Esophagus squamous epithelium (tissue), 5 donors: ENCODE measurements at regions not wholly inside any gene's neighbourhood (a gene's known extent, or its start where the extent isn't known, plus 50 kb on each side); places are given as distances from the start of the nearest gene placed in this dataset.

ENCODE experiments used
- DNase-seq: peaks from one replicate; lab custom pipeline; 2025; lab: John Stamatoyannopoulos, UW
- H3K27ac ChIP-seq, 4 donors: fragments of 200-600 bp; sonication (generic); one replicate each; pipeline ENCODE4 v1.5.1; 2016 to 2019; ENCODE audit warnings: mild to moderate bottlenecking in 1 of 4
- H3K27me3 ChIP-seq, 4 donors: fragments of 200-600 bp; sonication (generic); 1 replicate in 3 of 4; 2 replicates in 1 of 4; pipeline versions ENCODE4 v1.5.1 to v1.6.0; 2017 to 2021; ENCODE audit warnings: antibody characterized with exemption in 1 of 4
- H3K36me3 ChIP-seq, 3 donors: fragments of 200-600 bp; sonication (generic); one replicate each; pipeline ENCODE4 v1.5.1; 2016 to 2019
- H3K4me1 ChIP-seq, 3 donors: fragments of 200-600 bp; sonication (generic); one replicate each; pipeline ENCODE4 v1.5.1; 2017 to 2019
- H3K4me3 ChIP-seq, 4 donors: fragments of 200-600 bp; sonication (generic); 1 replicate in 3 of 4; 2 replicates in 1 of 4; pipeline ENCODE4 v1.5.1; 2016 to 2019; ENCODE audit warnings: mild to moderate bottlenecking in 2 of 4, moderate library complexity in 1 of 4
- H3K9me3 ChIP-seq, 3 donors: fragments of 200-600 bp; sonication (generic); one replicate each; pipeline ENCODE4 v1.5.1; 2016 to 2019
- POLR2A ChIP-seq, 4 donors: fragments of 450-650 bp; IDR thresholded peaks; one replicate each; pipeline ENCODE4 v1.6.1; 2017; ENCODE audit warnings: antibody characterized with exemption in 4 of 4, mild to moderate bottlenecking in 4 of 4, moderate library complexity in 3 of 4
- WGBS, 2 donors: methylation state at CpG; one replicate each; pipeline ENCODE4 v1.1.5; 2018; 5-methylcytosine and 5-hydroxymethylcytosine counted together
- intact Hi-C: fragments of 100-400 bp; cut with DNase I; formaldehyde crosslinking; loops from one replicate; pipeline ENCODE4 v1.15.0; 2022
- TF ChIP-seq, protein P1 (sequence below), 6 experiments: fragments of 450-650 bp in 4 of 6; fragments of 200-600 bp in 2 of 6; sonication (generic) in 2 of 6; IDR thresholded peaks; one replicate each; pipeline ENCODE4 v1.5.1; 2016 to 2019; ENCODE audit warnings: antibody characterized with exemption in 6 of 6, mild to moderate bottlenecking in 4 of 6, moderate library complexity in 4 of 6
- donor health status: DM: yes; HTN: yes; CAD: no.

DNA sequence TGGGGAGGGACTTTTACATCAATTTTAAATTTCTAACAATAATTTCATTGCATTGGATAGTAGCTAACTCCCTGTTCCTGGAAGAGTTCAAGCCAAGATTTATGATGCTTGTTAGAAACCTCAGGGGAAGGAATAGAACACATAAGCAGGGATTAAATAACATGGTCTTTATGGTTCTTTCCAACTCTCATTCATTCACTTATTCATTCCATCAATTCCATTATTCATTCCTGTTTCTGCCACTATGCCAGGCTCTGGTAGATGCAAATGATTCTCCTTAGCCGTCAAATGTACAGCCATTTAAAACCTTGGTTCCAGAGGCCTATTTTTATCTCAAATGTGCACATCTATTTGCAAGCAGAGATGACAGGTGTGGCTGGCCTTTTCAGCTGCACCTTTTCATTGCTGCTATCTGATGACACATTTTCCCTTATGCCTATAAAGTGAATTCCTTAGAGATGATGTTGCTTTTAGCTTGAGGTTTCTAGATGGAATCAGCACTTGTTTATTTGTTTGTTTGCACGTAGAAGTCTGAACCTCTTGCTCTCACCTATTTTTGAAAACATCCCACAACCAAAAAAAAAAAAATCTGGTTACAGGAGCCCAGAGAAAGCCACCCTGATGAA, 205.7 kb upstream of the IGFBP3 start:
- H3K9me3 ChIP-seq = no peaks in the 10 kb centered on the region
- no peak for DNase-seq
- no peaks in the 10 kb centered on the region for H3K36me3 ChIP-seq
- intact Hi-C loops = no loop called here
- TF ChIP-seq POLR2A (IDR thresholded peaks at IDR 0.05) = no peak
- TF ChIP-seq, protein P1, sequence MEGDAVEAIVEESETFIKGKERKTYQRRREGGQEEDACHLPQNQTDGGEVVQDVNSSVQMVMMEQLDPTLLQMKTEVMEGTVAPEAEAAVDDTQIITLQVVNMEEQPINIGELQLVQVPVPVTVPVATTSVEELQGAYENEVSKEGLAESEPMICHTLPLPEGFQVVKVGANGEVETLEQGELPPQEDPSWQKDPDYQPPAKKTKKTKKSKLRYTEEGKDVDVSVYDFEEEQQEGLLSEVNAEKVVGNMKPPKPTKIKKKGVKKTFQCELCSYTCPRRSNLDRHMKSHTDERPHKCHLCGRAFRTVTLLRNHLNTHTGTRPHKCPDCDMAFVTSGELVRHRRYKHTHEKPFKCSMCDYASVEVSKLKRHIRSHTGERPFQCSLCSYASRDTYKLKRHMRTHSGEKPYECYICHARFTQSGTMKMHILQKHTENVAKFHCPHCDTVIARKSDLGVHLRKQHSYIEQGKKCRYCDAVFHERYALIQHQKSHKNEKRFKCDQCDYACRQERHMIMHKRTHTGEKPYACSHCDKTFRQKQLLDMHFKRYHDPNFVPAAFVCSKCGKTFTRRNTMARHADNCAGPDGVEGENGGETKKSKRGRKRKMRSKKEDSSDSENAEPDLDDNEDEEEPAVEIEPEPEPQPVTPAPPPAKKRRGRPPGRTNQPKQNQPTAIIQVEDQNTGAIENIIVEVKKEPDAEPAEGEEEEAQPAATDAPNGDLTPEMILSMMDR (IDR thresholded peaks at IDR 0.05) = no peak
- 74 to 79% methylated on average over 2 of the region's 2 CpGs for WGBS, 2 donors
- no peaks in the 10 kb centered on the region for H3K27me3 ChIP-seq
- H3K27ac ChIP-seq = no peak overlapping the region
- H3K4me1 ChIP-seq = no peaks in the 10 kb centered on the region
- H3K4me3 ChIP-seq = no peak overlapping the region

DNA sequence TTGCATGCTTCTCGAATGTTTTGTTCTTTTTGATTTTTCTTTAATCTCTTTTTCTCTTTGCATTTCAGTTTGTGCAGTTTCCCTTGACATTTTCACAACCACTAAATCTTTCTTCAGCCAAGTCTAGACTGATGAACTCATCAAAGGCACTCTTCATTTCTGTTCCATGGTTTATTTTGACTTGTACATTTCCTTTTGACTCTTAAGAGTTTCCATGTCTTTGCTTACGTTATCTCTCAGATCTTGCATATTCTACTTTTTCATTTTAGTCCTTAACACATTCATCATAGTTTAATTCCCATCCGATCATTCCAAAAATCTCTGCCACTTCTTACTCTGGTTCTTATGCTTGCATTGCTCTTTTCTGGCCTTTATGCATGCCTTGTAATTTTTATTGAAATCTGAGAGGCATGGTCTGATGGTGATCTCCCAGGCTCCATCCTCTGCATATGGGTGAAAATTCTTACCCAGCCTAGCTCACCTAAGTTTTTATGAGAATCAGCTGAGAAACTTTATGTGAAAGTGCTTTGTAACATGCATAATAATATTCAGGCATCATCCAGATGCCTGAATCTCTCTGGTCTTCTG, 202.8 kb upstream of the IGFBP3 start:
- H3K9me3 ChIP-seq = no peaks in the 10 kb centered on the region
- DNase-seq = no peak
- 75 to 76% methylated on average over 3 of the region's 3 CpGs for WGBS, 2 donors
- H3K4me3 ChIP-seq = no peak overlapping the region
- TF ChIP-seq, protein P1 (IDR thresholded peaks at IDR 0.05) = no peak
- no peak for TF ChIP-seq POLR2A (IDR thresholded peaks at IDR 0.05)
- H3K27me3 ChIP-seq = no peaks in the 10 kb centered on the region
- H3K27ac ChIP-seq = no peak overlapping the region
- H3K4me1 ChIP-seq = no peaks in the 10 kb centered on the region
- intact Hi-C loops = no loop called here
- no peaks in the 10 kb centered on the region for H3K36me3 ChIP-seq

DNA sequence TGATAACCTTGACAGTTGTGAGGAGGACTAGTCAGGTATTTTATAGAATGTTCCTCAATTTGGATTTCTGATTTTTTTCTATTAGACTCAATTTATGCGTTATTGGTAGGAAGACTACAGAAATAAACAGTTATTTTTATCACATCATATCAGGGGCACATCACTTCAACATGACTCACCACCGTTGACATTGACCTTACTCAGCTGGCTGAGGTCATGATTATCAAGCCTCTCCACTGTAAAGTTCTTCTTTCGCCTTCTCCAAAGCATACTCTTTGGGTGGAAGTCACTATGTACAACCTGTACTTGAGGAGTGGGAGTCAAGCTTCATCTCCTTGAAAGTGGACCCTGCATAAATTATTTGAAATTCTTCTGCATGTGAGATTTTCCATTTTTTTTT, 194.3 kb upstream of the IGFBP3 start:
- no peak for DNase-seq
- H3K4me3 ChIP-seq = no peak overlapping the region
- no peaks in the 10 kb centered on the region for H3K27me3 ChIP-seq
- H3K27ac ChIP-seq = no peak overlapping the region
- no peaks in the 10 kb centered on the region for H3K4me1 ChIP-seq
- WGBS, 2 donors = 60 to 74% methylated on average over 3 of the region's 3 CpGs
- no peaks in the 10 kb centered on the region for H3K36me3 ChIP-seq
- H3K9me3 ChIP-seq = no peaks in the 10 kb centered on the region
- intact Hi-C loops = no loop called here
- TF ChIP-seq, protein P1 (IDR thresholded peaks at IDR 0.05) = no peak
- no peak for TF ChIP-seq POLR2A (IDR thresholded peaks at IDR 0.05)

DNA sequence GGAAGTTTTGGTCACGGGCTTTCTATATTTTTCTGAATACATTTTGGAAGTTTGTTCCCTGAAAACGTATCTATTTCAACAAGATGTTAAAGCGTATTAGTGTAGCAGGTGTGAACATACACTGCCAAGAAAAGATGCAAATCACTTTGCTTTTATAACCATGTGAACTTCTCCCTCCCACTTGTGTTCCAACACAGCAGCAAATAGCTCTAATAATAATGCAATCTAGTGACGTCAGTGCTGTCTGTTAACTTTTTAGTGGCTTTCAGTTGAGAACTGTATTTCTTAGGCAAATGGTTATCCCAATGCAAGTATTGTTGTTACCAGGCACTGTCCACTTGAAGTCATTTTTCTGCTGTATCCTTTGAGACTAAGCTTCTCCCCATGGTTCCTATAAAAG, 188.4 kb upstream of the IGFBP3 start:
- Histone ChIP-seq H3K27me3 (no peaks in the 10 kb centered on the region), H3K4me3 (no peak overlapping the region), H3K27ac (no peak overlapping the region), H3K4me1 (no peaks in the 10 kb centered on the region), H3K9me3 (no peaks in the 10 kb centered on the region), H3K36me3 (no peaks in the 10 kb centered on the region)
- TF ChIP-seq POLR2A (IDR thresholded peaks at IDR 0.05) = no peak
- TF ChIP-seq, protein P1 (IDR thresholded peaks at IDR 0.05) = no peak
- intact Hi-C loops = no loop called here
- 63 to 77% methylated on average over 4 of the region's 4 CpGs for WGBS, 2 donors
- no peak for DNase-seq

DNA sequence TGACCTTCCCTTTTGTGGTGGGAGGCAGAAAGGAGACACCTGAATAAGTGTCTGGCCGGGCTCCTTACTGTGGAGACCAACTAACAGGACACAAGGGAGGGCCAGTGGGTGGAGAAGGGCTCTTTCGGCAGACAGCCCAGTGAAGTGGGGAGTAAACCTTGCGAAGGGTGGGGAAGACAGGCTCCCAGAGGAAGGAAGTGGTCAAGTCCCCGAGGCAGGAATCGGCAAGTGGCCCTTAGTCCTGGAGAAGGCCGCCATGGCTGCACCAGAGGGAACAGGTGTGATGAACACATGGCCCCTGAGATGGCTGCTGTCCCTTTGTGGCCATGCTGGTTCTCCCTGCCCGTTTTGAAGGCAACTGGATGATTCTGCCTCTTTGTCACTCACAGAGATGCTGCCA, 187.2 kb upstream of the IGFBP3 start:
- Histone ChIP-seq H3K4me3 (no peak overlapping the region), H3K27me3 (no peaks in the 10 kb centered on the region), H3K27ac (no peak overlapping the region), H3K36me3 (no peaks in the 10 kb centered on the region), H3K4me1 (no peaks in the 10 kb centered on the region), H3K9me3 (no peaks in the 10 kb centered on the region)
- intact Hi-C loops = no loop called here
- no peak for DNase-seq
- TF ChIP-seq, protein P1 (IDR thresholded peaks at IDR 0.05) = no peak
- TF ChIP-seq POLR2A (IDR thresholded peaks at IDR 0.05) = no peak
- 67 to 84% methylated on average over 7 of the region's 7 CpGs for WGBS, 2 donors
